Progenitor cell of endocrine pancreas (in vitro differentiated cells): ENCODE measurements at regions not wholly inside any gene's neighbourhood (a gene's known extent, or its start where the extent isn't known, plus 50 kb on each side); places are given as distances from the start of the nearest gene placed in this dataset.

Experiments
- DNase-seq: peaks from one replicate; pipeline ENCODE4 v3.0.0; 2021; ENCODE audit warnings: low spot score; ENCODE audit not compliant: unreplicated experiment
- H3K27ac Mint-ChIP-seq: 2 replicates; pipeline ENCODE4 v1.8.0; 2021; ENCODE audit warnings: mild to moderate bottlenecking, moderate library complexity, mixed read lengths
- H3K27me3 Mint-ChIP-seq: 2 replicates; pipeline ENCODE4 v1.8.0; 2021; ENCODE audit warnings: mixed read lengths
- H3K36me3 Mint-ChIP-seq: 2 replicates; pipeline ENCODE4 v1.8.0; 2022; ENCODE audit warnings: mixed read lengths; ENCODE audit not compliant: insufficient read depth
- H3K4me1 Mint-ChIP-seq: 2 replicates; pipeline ENCODE4 v1.8.0; 2021; ENCODE audit warnings: low read depth, mixed read lengths
- H3K4me3 Mint-ChIP-seq: 2 replicates; pipeline ENCODE4 v1.8.0; 2021; ENCODE audit warnings: low read depth, mild to moderate bottlenecking, moderate library complexity, mixed read lengths
- H3K9me3 Mint-ChIP-seq: 2 replicates; pipeline ENCODE4 v1.8.0; 2021; ENCODE audit warnings: low read depth, mixed read lengths
- TF ChIP-seq, protein P1 (sequence below): fragments of 200-600 bp; sonication (generic); IDR thresholded peaks from one replicate; pipeline ENCODE4 v1.5.0; 2021; ENCODE audit warnings: antibody characterized with exemption, mild to moderate bottlenecking; ENCODE audit not compliant: unreplicated experiment

DNA sequence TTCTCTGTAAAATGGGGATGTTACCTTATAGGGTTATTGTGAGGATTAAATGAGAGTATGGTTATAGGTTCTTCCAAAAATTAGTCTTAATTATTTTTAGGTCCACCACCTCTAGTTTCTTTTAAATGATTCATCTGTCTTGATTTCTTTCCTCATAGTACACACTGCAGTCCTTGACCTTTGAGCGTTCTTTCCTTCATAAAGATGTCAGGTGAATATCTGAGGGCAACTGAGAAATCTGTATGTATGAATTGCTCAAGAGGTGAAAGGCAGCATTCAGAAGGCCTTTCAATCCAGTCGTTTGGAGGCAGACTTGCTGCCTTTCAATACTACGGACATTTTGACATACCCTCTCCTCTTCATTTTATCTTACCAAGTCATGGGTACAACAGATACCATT, 380.7 kb downstream of the INSC start:
- TF ChIP-seq, protein P1, sequence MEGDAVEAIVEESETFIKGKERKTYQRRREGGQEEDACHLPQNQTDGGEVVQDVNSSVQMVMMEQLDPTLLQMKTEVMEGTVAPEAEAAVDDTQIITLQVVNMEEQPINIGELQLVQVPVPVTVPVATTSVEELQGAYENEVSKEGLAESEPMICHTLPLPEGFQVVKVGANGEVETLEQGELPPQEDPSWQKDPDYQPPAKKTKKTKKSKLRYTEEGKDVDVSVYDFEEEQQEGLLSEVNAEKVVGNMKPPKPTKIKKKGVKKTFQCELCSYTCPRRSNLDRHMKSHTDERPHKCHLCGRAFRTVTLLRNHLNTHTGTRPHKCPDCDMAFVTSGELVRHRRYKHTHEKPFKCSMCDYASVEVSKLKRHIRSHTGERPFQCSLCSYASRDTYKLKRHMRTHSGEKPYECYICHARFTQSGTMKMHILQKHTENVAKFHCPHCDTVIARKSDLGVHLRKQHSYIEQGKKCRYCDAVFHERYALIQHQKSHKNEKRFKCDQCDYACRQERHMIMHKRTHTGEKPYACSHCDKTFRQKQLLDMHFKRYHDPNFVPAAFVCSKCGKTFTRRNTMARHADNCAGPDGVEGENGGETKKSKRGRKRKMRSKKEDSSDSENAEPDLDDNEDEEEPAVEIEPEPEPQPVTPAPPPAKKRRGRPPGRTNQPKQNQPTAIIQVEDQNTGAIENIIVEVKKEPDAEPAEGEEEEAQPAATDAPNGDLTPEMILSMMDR = no peak
- DNase-seq = no peak
- Mint-ChIP-seq H3K27ac (no peak overlapping the region), H3K4me3 (no peak overlapping the region), H3K36me3 (no peaks in the 10 kb centered on the region), H3K27me3 (peaks cover 16% of the 10 kb centered on the region), H3K4me1 (peaks cover 7% of the 10 kb centered on the region), H3K9me3 (no peaks in the 10 kb centered on the region)

GRCh38 chr11:15497366-15497765, 382.6 kb downstream of the INSC start:
- H3K4me1 Mint-ChIP-seq = peaks cover 7% of the 10 kb centered on the region
- H3K4me3 Mint-ChIP-seq = no peak overlapping the region
- H3K27ac Mint-ChIP-seq = no peak overlapping the region
- DNase-seq = no peak
- H3K9me3 Mint-ChIP-seq = no peaks in the 10 kb centered on the region
- H3K36me3 Mint-ChIP-seq = no peaks in the 10 kb centered on the region
- TF ChIP-seq, protein P1 = no peak
- H3K27me3 Mint-ChIP-seq = peaks cover 16% of the 10 kb centered on the region

- Mint-ChIP-seq H3K4me3 (no peak overlapping the region), H3K9me3 (no peaks in the 10 kb centered on the region), H3K36me3 (no peaks in the 10 kb centered on the region), H3K27me3 (peaks cover 16% of the 10 kb centered on the region), H3K4me1 (peaks cover 7% of the 10 kb centered on the region), H3K27ac (no peak overlapping the region)
- TF ChIP-seq, protein P1 = no peak
- no peak for DNase-seq
These were observed 385.0 kb downstream of the INSC start for GRCh38 chr11:15499674-15500073.

DNA sequence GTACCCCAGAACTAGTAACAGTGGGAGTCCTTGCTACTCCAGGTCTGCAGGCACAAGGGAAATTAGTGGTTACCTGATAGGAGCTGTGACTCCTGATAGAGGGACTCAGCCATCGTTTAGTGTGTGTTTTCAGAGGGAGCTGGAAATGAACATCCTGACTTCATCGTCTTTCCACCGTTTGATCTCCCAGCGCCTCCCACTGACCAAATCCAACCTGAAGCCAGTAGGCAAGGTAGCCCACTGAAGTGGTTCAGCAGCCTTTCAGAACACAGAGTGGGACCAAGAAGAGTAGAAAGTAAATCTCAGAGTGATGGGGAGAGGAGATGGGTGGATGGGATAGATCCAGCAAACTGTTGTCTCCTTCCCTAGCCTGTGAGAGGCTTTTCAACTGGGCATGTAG, 385.9 kb downstream of the INSC start:
- Mint-ChIP-seq H3K36me3 (no peaks in the 10 kb centered on the region), H3K4me1 (peaks cover 4% of the 10 kb centered on the region), H3K27ac (no peak overlapping the region), H3K27me3 (peaks cover 16% of the 10 kb centered on the region), H3K4me3 (no peak overlapping the region), H3K9me3 (no peaks in the 10 kb centered on the region)
- TF ChIP-seq, protein P1 = no peak
- no peak for DNase-seq

- H3K9me3 Mint-ChIP-seq = no peaks in the 10 kb centered on the region
These were observed 386.8 kb downstream of the INSC start for GRCh38 chr11:15501566-15501965.

More at GRCh38 chr11:15501566-15501965, 386.8 kb downstream of the INSC start:
- Mint-ChIP-seq H3K27ac (no peak overlapping the region), H3K4me1 (peaks cover 4% of the 10 kb centered on the region), H3K27me3 (peaks cover 16% of the 10 kb centered on the region), H3K36me3 (no peaks in the 10 kb centered on the region), H3K4me3 (no peak overlapping the region)
- no peak for DNase-seq
- TF ChIP-seq, protein P1 = no peak
